RWPE1 (cell line): ENCODE measurements at regions not wholly inside any gene's neighbourhood (a gene's known extent, or its start where the extent isn't known, plus 50 kb on each side); places are given as distances from the start of the nearest gene placed in this dataset.
"Not testable (repeated sequence)": the region's sequence is repeated elsewhere in the genome, so short reads cannot be mapped to it uniquely, and the experiment has no call there.

Experiments
- CTCF ChIA-PET: fragments of 350-600 bp; sonication (Branson Sonifier 250); formaldehyde crosslinking; extraction: SDS; loops from one replicate; lab custom pipeline; 2021; lab: Yijun Ruan, JAX
- POLR2A ChIA-PET: fragments of 400-600 bp; formaldehyde crosslinking; extraction: SDS; loops from one replicate; lab custom pipeline; 2020; ENCODE audit warnings: antibody characterized with exemption; ENCODE audit not compliant: low non-redundant PET; lab: Yijun Ruan, JAX
- DNase-seq: peaks from one replicate; pipeline ENCODE4 v3.0.0; 2012; ENCODE audit warnings: low spot score
- H3K27ac ChIP-seq: fragments of 450-650 bp; 2 replicates; pipeline ENCODE4 v1.5.1; 2017
- CTCF ChIP-seq: fragments of 450-650 bp; conservative IDR thresholded peaks from 2 replicates; pipeline ENCODE4 v1.5.1; 2017; ENCODE audit warnings: low read depth, mild to moderate bottlenecking

DNA sequence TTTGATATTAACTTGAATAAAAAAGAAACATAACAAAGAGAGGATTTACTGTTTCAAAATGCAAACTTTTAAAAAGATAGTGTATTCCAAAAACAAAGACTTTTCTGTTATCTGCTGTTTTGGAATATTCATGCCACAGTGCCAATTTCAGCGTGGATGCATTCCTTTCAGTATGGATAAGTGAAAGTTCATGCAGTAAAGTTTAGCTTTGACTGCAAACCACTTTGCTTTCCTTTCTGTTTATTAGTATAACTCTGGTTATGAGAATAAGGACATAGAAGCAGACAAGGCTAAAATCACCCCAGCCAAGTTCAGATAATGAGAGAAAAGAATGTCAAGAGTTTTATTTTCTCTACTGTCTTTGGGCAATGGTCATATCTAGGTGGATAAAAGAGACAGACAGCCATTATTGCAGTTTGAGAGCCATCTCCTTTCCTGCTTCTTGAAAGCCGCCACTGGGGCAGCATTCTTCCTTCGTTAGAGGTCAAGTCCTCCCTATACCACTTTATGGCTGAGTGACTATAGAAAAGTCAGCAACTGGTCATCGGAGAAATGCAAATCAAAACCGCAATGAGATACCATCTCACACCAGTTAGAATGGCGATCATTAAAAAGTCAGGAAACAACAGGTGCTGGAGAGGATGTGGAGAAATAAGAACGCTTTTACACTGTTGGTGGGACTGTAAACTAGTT lies 82.4 kb upstream of the BLID start:
- H3K27ac ChIP-seq = no peak overlapping the region
- CTCF ChIA-PET = no interaction called here
- no peak for DNase-seq
- POLR2A ChIA-PET = no interaction called here
- no peak for TF ChIP-seq CTCF

DNA sequence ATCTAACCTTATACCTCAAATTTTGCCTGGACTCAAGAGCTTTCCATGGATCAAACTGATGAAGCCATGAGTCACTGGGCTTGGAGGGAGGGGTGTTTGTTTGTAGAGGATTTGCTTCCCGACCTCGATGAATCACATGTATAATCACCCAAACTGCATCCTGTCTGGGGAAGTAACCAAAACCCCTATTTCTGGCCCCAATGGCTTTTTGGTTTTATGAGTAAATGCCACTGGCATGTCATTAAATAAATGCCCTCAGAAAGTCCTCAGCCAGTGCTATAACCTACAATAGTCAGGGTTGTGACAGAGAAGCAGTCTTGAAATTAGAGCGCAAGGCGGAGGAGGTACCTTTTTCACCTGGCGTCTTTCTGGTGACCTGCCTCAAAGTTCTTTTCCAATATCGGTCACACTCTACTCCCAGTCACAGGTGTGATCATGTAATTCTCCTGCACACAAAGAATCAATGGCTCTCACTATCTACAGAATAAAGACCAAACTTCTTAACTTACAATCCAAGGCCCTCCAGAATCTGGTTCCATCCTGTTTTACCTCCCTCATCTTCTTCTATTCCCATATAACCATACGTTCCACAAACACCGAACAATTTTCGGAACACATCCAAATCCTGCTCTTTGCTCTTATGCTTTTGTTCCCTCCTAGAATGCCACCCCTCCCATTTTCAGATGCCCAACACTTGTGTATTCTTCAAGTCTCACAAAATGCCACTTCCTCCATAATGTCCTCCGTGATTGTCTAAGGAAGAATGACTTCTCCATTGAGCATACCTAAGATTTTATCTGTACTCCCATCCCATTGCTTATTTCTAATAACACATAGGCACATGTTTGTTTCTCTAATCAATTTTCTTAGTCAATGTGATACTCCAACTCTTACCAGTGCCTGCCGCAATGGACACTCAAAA lies 81.3 kb upstream of the BLID start:
- TF ChIP-seq CTCF = no peak
- POLR2A ChIA-PET = no interaction called here
- CTCF ChIA-PET = interaction anchor here (0.6 kb wide), 1 partner anchor 60 kb away, joined by 3 read pairs; no protein-coding TSS in a partner anchor

GRCh38 chr11:122195790-122196189 lies 79.8 kb upstream of the BLID start:
- CTCF ChIA-PET = interaction anchor here (0.6 to 1.4 kb wide), 2 partner anchors 20 to 57 kb away, joined by 4 read pairs; no protein-coding TSS in a partner anchor
- POLR2A ChIA-PET = no interaction called here

More for the DNA sequence above, 81.3 kb upstream of the BLID start:
- DNase-seq = peak; percentile 95
- H3K27ac ChIP-seq = no peak overlapping the region

DNA sequence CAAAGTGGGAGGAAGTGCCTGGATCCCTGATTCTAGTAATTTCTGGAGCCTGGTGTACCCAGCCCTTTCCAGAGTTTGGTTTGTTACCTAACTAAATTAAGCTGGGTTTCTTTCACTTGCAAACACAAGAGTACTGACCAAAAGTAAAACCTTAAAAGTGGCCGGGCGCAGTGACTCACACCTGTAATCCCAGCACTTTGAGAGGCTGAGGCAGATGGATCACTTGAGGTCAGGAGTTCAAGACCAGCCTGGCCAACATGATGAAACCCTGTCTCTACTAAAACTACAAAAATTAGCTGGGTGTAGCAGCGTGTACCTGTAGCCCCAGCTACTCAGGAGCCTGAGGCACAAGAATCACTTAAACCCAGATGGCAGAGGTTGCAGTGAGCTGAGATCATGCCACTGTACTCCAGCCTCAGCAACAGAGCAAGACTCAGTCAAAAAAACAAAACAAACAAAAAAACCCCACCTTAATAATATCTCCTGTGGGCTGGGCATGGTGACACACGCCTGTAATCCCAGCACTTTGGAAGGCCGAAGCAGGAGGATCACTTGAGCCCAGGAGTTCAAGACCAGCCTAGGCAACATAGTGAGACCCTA lies 78.0 kb upstream of the BLID start:
- POLR2A ChIA-PET, CTCF ChIA-PET, DNase-seq: not testable (repeated sequence)
- H3K27ac ChIP-seq = peak overlapping the region; percentile 74

More at GRCh38 chr11:122195790-122196189, 79.8 kb upstream of the BLID start:
- no peak for TF ChIP-seq CTCF
- H3K27ac ChIP-seq = no peak overlapping the region
- DNase-seq = no peak

GRCh38 chr11:122193457-122193856 lies 77.4 kb upstream of the BLID start:
- ChIA-PET CTCF (no interaction called here), POLR2A (no interaction called here)
- peak overlapping the region; percentile 74 for H3K27ac ChIP-seq
- TF ChIP-seq CTCF = no peak
- no peak for DNase-seq

GRCh38 chr11:122192634-122193255 lies 76.7 kb upstream of the BLID start:
- no peak for DNase-seq
- POLR2A ChIA-PET = no interaction called here
- H3K27ac ChIP-seq = no peak overlapping the region
- no peak for TF ChIP-seq CTCF
- CTCF ChIA-PET = no interaction called here
